ENCODE measurements at regions not wholly inside any gene's neighbourhood (a gene's known extent, or its start where the extent isn't known, plus 50 kb on each side); places are given as distances from the start of the nearest gene placed in this dataset.

DNA sequence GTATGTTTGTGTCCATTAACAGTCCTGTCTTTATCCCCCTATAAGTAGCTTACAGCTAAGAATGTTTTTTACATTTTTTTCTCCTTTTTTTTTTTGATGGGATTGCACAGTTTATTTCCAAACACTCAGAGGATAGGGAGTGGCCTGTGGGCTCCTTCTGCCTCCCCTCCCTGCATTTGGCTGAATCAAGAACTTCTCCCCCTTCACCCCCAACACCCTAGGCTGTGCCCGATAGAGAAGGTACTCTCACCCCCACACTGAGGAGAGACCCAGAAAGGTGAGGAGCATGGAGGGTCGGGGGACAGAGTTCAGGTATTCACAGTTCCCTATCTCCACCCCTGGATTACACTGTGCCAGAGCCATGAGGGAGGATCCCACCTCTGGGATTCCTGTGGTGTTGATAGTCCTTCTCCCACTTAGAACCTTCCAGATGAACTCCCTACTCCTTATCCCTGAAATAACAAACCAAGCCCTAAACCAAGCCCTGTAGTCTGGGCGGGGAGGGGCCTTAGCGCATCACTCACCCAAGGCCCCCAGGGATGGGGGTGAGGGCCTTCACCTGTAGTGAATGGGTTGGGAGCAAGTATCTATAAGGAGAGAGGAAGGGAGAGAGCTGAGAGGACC is 97.1 kb downstream of the ADAMTS15 start:
- no peaks in the 10 kb centered on the region for H3K9me3 Mint-ChIP-seq (ENCODE audit: low read depth, unreplicated experiment)
- H3K4me1 Mint-ChIP-seq (ENCODE audit: low read depth, unreplicated experiment): no peaks in the 10 kb centered on the region
- CTCF ChIA-PET: interaction anchor here (0.6 kb wide), 1 partner anchor 11 kb away, joined by 3 read pairs; no protein-coding TSS in a partner anchor
- intact Hi-C loops (cut with micrococcal nuclease; ENCODE audit: unreplicated experiment): no loop called here
- BruUV-seq (replicated peaks): no TSS peak
- no peak overlapping the region for H3K27ac Mint-ChIP-seq (ENCODE audit: unreplicated experiment)
- TF ChIP-seq, protein P1, sequence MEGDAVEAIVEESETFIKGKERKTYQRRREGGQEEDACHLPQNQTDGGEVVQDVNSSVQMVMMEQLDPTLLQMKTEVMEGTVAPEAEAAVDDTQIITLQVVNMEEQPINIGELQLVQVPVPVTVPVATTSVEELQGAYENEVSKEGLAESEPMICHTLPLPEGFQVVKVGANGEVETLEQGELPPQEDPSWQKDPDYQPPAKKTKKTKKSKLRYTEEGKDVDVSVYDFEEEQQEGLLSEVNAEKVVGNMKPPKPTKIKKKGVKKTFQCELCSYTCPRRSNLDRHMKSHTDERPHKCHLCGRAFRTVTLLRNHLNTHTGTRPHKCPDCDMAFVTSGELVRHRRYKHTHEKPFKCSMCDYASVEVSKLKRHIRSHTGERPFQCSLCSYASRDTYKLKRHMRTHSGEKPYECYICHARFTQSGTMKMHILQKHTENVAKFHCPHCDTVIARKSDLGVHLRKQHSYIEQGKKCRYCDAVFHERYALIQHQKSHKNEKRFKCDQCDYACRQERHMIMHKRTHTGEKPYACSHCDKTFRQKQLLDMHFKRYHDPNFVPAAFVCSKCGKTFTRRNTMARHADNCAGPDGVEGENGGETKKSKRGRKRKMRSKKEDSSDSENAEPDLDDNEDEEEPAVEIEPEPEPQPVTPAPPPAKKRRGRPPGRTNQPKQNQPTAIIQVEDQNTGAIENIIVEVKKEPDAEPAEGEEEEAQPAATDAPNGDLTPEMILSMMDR (IDR thresholded peaks at IDR 0.05; ENCODE audit: unreplicated experiment): no peak
- no peaks in the 10 kb centered on the region for H3K36me3 Mint-ChIP-seq (ENCODE audit: insufficient read depth, unreplicated experiment)
- no peak overlapping the region for H3K4me3 Mint-ChIP-seq (ENCODE audit: low read depth, unreplicated experiment)
- no peak for DNase-seq
- peaks cover 32% of the 10 kb centered on the region for H3K27me3 Mint-ChIP-seq (ENCODE audit: unreplicated experiment)

DNA sequence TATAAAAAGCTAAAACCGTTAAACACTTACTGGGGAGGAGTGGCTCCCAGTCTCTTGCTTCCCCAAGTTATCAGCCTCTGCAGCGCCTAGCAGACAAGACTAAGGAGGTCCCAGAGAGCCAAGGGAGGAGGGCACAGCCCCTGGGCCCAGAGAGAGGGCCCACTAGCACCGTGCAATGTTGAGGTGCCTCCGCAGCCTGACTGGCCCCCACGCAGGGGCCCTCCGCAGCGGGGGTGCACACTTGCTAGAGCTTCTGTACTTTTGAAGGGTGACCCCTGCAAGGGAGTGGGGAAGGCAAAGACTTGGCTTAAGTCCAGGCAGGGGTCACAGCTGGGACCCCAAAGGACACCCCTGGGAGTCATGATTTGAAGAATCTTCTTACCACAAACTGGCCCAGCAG is 98.0 kb downstream of the ADAMTS15 start:
- TF ChIP-seq, protein P1 (IDR thresholded peaks at IDR 0.05; ENCODE audit: unreplicated experiment): no peak
- intact Hi-C loops (cut with micrococcal nuclease; ENCODE audit: unreplicated experiment): no loop called here
- CTCF ChIA-PET: no interaction called here
- Mint-ChIP-seq H3K4me3 (ENCODE audit: low read depth, unreplicated experiment) (no peak overlapping the region), H3K27ac (ENCODE audit: unreplicated experiment) (no peak overlapping the region), H3K4me1 (ENCODE audit: low read depth, unreplicated experiment) (no peaks in the 10 kb centered on the region), H3K36me3 (ENCODE audit: insufficient read depth, unreplicated experiment) (no peaks in the 10 kb centered on the region), H3K9me3 (ENCODE audit: low read depth, unreplicated experiment) (no peaks in the 10 kb centered on the region), H3K27me3 (ENCODE audit: unreplicated experiment) (peaks cover 29% of the 10 kb centered on the region)
- no TSS peak for BruUV-seq (replicated peaks)
- no peak for DNase-seq

DNA sequence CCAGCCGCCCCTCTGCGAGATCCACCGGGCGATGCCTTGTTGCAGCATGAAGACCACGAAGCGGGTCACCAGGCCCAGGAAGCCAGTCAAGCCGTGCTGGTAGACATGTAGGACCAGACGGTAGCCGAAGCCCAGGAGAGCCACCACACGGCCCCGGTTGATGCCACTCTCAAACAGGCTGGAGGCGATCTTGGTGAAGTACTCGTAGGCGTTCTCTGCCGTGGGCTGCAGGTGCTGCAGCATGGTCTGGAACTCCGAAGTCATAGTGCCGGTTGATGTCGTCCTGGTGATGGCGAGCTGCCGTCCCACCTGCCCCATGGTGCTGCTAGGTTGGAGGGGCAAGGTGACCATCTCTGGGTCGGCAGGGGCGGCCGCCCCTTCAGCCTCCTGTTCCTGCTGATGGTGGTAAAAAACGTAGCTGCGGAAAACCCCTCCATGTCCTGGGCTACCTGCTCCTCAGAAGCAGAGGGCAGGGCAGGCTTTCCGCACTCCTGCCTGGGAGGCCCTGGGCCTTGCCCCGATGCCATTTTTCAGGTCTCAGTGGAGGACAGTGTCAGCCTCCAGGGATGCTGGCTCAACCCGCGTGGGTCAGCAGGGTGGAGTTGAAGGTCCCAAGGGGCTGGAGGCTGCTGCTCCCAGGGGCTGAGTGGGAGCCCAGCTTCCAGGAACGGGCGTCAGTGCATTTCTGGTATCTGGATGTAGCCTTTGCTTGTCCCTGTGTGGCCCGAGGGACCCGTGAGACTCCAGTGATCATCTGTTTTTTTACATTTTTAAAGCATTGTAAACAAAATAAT is 98.7 kb downstream of the ADAMTS15 start:
- BruUV-seq (replicated peaks): no TSS peak
- intact Hi-C loops (cut with micrococcal nuclease; ENCODE audit: unreplicated experiment): no loop called here
- no peaks in the 10 kb centered on the region for H3K36me3 Mint-ChIP-seq (ENCODE audit: insufficient read depth, unreplicated experiment)
- no peaks in the 10 kb centered on the region for H3K4me1 Mint-ChIP-seq (ENCODE audit: low read depth, unreplicated experiment)
- peaks cover 28% of the 10 kb centered on the region for H3K27me3 Mint-ChIP-seq (ENCODE audit: unreplicated experiment)
- no peak for DNase-seq
- H3K4me3 Mint-ChIP-seq (ENCODE audit: low read depth, unreplicated experiment): no peak overlapping the region
- CTCF ChIA-PET: no interaction called here
- H3K9me3 Mint-ChIP-seq (ENCODE audit: low read depth, unreplicated experiment): no peaks in the 10 kb centered on the region
- TF ChIP-seq, protein P1 (IDR thresholded peaks at IDR 0.05; ENCODE audit: unreplicated experiment): no peak
- H3K27ac Mint-ChIP-seq (ENCODE audit: unreplicated experiment): no peak overlapping the region

GRCh38 chr11:130547761-130548490 is 99.5 kb downstream of the ADAMTS15 start:
- Mint-ChIP-seq H3K27me3 (ENCODE audit: unreplicated experiment) (peaks cover 19% of the 10 kb centered on the region), H3K27ac (ENCODE audit: unreplicated experiment) (no peak overlapping the region), H3K4me3 (ENCODE audit: low read depth, unreplicated experiment) (no peak overlapping the region), H3K4me1 (ENCODE audit: low read depth, unreplicated experiment) (no peaks in the 10 kb centered on the region), H3K9me3 (ENCODE audit: low read depth, unreplicated experiment) (no peaks in the 10 kb centered on the region), H3K36me3 (ENCODE audit: insufficient read depth, unreplicated experiment) (no peaks in the 10 kb centered on the region)
- DNase-seq: no peak
- no TSS peak for BruUV-seq (replicated peaks)
- TF ChIP-seq, protein P1 (IDR thresholded peaks at IDR 0.05; ENCODE audit: unreplicated experiment): no peak
- intact Hi-C loops (cut with micrococcal nuclease; ENCODE audit: unreplicated experiment): no loop called here
- CTCF ChIA-PET: no interaction called here

Measured in Calu3 (cell line).